ENCODE measurements at regions not wholly inside any gene's neighbourhood (a gene's known extent, or its start where the extent isn't known, plus 50 kb on each side); places are given as distances from the start of the nearest gene placed in this dataset.
"Not testable (repeated sequence)": the region's sequence is repeated elsewhere in the genome, so short reads cannot be mapped to it uniquely, and the experiment has no call there.

DNA sequence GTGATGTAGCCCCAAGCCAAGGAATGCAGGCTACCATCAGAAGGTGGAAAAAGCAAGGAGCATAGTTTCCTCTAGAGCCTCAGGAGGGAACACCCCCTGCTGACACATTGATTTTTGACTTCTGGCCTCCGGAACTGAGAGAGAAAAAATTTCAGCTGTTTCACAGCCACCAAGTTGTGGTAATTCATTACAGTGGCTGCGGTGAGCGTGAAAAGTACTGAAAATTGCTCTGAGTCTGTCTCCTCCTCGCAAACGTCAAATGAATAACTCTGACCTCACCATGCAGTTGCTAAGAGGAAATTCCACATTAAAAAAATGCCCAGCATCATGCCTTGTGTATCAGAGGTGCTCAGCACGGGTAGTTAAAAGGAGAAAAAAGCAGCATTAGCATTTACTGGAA is 277.9 kb upstream of the MSX2 start:
- DNase-seq (ENCODE audit: low read depth): no peak

DNA sequence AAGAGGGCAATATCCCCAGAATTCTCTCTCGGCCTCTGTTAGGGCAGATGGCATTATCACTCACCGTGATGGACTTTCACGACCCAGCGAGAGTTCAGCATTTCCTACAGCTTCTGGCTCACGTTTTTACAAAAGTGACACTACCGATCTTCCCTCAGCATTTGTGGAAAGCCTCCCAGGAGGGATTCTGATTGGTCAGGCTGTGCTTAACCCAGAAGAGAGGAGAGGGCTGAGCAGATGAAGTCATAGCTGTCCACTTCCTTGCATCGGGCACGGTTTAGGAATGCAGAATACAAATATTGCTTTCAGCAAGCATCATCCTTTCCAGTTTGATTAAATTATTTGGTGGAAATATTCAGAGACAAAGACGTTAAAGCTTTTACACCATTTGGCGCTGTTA is 277.4 kb upstream of the MSX2 start:
- no peak for DNase-seq (ENCODE audit: low read depth)

DNA sequence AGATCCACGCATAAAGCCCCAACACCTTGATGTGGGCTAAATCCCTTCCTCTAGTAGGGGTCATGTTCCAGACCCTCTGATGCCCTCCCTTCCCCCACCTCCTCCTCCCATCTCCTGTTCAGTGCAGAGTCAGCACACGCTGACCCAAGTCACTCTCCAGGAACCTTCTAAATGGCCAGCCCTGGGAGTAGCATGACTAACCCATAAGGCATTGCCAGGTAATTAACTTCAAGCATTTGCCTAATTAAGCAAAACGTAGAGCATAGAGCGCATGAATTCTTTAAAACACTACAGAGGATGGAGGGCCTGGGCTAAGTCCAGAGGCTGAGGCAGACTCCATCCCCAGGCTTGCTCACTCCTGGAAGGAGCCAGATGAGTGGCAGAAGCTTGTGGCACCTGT is 276.3 kb upstream of the MSX2 start:
- no peak for DNase-seq (ENCODE audit: low read depth)

DNA sequence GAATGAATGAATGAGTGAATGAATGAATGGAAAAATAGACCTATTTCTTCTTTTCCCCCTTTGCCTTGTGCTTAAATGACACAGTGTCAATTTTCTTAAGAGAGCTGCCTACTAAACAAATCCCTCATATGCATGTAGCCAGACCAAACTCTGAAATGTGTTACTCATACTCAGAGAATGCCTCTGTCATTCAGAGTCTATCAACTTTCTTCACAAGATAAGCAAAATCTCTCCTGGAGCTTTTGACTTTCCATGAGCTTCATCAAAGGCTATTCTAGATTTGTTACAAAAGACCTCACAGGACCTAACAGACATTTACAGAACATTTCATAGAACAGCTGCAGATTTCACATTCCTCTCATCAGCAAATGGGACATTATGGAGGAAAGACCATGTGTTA is 275.7 kb upstream of the MSX2 start:
- no peak for DNase-seq (ENCODE audit: low read depth)

DNA sequence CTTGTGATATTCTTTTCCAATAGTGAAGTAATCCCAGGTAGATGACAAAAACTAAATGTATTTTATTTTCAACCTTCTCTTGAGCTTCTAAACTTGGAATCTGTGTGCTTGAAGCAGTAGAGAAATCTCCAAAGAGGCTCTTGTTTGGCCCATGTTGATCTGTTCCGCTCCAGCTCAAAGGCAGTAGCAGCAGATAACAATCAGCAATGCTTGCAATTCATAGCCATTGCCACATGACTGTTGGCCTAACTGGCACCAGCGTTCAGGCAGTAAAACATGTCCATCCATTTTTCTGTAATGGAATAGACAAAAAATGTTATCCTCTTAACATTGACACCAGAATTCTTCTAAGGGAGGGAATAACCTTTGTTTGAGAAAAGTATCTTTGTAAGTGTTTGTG is 270.7 kb upstream of the MSX2 start:
- no peak for DNase-seq (ENCODE audit: low read depth)

DNA sequence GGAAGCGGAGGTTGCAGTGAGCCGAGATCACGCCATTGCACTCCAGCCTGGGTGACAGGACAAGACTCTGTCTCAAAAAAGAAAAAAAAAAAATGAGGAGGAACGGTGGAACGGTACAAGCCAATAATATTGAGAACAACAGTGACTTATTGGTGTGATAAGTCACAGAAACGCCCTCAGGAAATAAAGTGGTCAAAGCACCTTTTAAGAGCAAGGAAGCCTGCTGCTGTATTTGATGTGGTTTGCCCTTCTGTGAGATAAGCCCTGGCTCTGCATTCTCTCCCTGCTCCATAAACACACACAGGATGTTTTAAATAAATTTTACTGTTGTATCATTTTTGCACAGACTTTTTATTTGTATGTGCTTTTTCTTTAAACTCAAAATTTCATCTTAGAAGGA is 269.9 kb upstream of the MSX2 start:
- no peak for DNase-seq (ENCODE audit: low read depth)

DNA sequence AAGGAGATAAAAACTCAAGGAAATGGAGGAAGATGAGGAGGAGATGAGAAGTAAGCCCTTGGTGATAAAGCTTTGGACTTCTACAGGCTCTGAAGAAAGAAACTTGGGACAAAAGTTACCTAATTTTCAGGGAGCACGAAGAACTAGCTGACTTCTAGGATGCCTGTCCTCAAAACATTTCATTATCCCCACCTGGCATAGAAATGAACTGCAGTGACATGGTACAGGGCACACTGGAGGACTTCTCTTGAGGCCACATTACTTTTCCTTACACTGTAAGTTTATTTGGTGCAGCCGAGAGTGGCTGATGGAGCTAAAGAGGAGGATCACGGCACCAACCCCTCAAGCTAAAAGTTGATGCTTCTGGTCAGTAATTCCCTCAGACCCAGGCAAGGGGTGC is 269.5 kb upstream of the MSX2 start:
- DNase-seq (ENCODE audit: low read depth): no peak

DNA sequence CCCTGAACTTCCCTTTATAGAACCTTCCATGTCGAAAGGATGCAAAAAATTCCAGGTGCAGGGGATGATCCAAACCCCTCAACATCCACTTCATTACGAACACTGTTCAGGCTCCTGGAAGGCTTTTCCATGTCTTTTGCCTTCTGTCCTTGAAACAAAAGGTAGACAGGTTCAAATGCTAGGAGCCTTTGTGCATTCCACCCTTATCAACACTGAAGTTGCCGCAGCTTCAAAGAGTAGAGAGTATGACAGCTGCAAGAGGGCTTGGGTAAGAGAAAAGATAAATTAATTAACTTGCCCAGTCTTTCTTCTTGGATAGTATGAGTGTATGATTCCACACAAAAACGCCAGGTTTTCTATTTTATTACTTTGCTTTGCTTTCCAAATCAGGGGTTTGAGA is 269.1 kb upstream of the MSX2 start:
- DNase-seq (ENCODE audit: low read depth): no peak

DNA sequence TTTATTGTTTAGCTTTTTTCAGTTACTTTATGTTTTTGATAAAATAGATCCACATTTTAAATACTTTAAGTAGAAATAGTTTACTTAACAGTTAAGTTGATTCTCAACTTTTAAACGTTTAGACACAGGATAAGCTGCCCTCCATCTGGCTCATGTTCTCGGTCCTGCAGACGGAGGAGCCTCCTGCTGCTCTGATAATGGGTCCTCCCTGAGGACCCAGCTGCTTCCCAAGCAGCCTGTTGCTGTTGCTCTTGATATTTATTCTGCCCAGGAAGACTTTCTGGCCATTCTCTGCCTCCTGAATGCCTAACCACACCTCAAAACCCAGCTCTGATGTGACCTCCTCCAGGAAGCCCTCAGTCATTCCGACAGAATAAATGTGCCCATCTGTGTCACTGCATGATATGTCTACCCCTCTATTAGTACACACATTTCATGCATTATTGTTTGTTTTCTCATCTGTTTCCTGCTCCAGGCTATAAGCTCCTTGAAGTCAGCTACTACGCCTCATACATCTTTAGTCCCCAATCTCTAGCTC is 267.2 kb upstream of the MSX2 start:
- DNase-seq (ENCODE audit: low read depth): no peak

DNA sequence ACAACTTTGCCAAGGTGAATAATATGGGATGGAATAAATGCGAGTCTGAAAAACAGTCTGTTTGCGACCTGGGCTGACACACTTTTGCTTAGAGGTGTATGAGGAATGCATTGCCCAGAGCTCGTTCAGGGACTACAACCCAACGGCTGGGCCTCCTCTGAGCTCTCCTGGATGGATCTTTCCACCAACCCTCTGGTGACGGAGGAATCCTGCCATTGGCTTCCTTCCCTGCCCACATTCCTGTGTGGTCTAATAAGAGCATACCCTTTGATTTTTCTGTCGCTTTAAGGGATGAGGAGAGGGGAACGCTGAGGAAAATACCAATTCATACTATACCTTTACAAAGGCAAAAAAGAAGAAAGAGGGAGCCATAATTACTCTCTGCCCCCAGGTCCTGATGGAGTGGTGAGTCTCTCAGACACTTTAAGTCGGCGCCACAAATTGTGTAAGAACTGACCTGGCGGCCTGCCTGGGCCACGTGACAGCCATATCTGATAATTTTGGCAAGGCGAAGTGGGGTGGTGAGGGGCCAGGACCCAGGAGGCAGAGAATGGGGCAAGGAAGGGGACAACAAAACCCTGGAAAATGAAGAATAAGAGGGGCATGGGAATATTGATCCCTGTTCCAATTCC is 265.2 kb upstream of the MSX2 start:
- no peak for DNase-seq (ENCODE audit: low read depth)

DNA sequence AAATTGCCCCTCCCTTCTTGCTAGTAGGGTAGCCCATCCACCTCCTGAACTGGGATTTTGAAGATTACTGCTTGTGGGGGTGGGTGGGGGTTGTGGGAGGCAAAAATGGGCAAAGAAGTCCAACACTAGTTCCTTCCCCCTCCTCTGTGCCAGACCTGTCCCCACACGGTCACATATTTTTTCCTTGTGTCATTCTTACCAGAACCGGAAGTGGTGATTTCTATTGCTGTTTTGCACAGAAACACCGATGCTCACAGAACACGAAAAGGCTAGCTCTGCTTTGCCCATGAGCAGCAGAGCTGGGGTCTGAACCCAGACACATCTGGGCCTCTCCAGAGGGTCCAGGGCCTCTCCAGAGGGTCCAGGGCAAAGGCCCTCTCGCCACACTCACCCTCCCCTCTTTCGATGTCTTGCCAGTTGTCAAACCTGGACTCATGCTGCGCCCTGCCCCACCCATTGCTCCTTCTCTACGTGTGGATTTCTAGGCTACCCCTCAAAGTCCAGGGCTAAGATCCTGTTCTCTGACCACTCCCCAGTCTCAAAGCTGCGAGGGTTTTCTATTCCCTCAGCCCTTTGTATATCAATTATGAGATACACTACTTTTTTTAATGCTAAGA is 264.4 kb upstream of the MSX2 start:
- no peak for DNase-seq (ENCODE audit: low read depth)

DNA sequence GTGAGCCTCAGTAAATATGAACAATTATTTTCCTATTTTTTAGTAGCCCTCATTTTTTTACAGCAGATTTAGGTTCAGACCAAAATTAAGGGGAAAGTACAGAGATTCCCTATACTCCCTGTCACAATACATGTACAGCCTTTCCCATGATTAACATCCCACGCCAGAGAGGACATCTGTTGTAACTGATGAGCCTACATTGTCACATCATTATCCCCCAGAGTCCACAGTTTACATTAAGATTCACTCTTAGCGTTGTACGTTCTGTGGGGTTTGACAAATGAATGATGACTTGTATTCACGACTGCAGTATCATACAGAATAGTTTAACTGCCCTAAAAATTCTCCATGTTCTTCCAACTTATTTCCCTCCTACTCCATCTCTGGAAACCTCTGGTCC is 262.3 kb upstream of the MSX2 start:
- DNase-seq (ENCODE audit: low read depth): no peak

DNA sequence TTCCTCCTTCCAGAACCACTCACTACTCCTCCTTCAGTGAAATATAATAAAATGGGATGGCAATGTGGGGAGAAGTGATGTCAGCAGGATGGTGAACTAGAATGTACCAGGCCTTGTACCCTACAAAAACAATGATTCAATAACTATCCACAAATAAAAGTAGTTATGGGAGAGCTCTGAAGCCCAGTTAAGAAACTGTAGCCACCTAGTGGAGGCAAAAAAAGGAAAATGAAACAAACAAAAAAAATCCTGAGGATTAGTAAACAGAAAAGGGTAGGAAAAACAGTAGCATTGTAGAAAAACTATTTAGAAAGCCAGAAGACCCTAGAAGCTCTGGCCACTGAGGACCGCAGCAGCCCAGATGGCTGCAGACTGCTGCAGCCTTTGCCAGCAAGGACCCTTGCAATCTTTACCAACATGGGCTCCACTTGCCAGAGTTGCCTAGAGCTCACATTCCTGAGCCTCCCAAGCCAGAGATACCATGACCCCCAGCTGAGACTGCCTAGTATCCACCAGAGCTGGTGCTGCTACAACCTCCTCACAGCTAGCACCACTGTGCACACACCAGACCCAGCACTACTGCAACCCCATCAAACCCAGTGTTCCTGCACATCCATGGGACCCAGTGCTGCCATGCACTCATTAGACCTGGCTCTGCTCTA is 259.7 kb upstream of the MSX2 start:
- DNase-seq (ENCODE audit: low read depth): no peak

DNA sequence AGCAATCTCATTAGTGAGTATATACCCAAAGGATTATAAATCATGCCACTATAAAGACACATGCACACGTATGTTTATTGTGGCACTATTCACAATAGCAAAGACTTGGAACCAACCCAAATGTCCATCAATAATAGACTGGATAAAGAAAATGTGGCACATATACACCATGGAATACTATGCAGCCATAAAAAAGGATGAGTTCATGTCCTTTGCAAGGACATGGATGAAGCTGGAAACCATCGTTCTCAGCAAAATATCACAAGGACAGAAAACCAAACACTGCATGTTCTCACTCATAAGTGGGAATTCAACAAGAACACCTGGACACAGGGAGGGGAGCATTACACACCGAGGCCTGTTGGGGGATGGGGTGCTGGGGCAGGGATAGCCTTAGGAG is 252.9 kb upstream of the MSX2 start:
- not testable (repeated sequence) for DNase-seq (ENCODE audit: low read depth)

DNA sequence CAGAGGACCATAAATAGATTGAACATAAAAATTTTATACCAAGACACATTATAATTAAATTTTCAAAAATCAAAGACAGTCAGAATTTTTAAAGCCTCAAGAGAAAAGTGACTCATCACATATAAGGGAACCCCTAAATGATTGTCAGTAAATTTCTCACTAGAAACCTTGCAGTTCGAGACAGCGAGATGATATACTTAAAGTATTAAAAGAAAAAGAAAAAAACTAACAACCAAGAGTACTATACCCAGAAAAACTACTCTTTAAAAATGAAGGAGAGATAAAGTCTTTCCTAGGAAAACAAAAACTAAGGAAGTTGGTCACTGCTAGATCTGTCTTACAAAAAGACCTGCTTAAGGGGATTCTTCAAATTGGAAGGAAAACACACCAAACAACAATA is 251.4 kb upstream of the MSX2 start:
- DNase-seq (ENCODE audit: low read depth): no peak

DNA sequence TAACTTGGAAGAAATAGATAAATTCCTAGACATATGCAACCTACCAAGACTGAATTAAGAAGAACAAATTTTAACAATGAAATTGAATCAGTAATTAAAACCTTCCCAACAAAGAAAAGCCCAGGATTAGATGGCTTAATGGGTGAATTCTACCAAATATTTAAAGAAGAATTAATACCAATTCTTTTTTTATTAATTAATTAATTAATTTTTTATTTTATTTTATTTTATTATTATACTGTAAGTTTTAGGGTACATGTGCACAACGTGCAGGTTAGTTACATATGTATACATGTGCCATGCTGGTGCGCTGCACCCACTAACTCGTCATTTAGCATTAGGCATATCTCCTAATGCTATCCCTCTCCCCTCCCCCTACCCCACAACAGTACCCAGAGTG is 248.4 kb upstream of the MSX2 start:
- not testable (repeated sequence) for DNase-seq (ENCODE audit: low read depth)

DNA sequence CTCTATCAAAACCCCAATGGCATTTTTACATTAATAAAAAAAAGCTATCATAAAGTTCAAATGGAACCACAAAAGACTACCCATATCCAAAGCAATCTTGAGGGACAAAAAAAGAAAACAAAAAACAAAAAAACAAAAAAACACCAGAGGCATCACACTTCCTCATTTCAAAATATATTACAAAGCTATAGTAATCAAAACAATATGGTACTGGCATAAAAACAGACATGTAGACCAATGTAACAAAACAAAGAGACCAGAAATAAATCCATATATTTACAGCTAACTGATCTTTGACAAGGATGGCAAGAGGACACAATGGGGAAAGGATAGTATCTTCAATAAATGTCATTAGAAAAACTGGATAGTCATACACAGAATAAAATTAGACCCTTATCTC is 245.1 kb upstream of the MSX2 start:
- no peak for DNase-seq (ENCODE audit: low read depth)

DNA sequence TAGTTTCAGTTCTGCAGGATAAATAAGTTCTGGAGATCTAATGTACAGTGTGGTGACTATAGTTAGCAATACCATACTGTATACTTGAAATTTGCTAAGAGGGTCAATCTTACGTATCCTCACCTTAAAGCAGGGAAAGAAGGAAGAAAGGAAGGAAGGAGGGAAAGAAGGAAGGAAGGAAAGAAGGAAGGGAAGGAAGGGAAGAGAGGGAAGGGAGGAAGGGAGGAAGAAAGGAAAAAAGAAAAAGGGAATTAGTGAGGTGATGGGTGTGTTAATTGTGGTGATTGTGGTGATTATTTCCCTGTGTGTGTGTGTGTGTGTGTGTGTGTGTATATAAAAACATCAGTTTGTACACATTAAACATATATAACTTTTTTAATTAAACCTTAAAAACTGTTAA is 242.6 kb upstream of the MSX2 start:
- no peak for DNase-seq (ENCODE audit: low read depth)

DNA sequence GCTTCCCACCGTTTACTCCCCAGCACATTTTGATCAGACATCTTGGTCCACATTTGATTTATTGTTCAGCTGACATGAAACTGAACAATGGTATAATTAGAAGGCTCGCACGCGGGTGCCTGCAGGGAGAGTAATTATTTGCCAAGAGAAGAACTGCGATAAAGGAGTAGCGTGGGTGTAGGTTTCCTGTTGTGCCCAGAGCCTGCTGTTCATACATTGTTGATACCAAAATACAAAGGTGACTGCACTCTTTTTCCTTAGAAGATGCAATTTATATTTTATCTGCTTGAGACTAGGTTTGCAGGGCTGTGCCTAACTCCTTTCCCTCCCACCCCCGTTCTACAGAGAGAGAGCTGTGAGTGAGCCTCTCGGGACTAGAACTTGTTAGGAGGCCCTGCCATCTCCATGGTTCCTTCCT is 241.8 kb upstream of the MSX2 start:
- no peak for DNase-seq (ENCODE audit: low read depth)

DNA sequence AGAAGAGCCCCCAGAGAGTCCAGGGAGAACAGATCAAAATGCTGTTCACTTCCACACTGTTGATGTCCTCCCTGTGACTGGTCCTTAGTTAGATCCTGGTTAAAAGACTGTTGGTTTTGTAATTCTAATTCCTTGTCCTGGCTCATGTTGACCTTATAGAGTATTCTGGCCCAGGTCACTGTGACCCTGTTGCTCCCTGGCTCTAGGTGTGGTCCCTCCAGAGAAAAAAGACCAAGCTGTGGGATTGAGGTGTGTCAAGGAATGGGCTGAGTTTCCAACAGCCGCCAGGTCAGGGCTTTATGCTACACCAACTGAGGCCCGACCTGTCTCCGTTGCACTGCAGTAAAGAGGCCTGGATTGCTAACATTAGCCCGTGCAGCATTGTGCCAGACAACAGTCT is 241.0 kb upstream of the MSX2 start:
- no peak for DNase-seq (ENCODE audit: low read depth)

DNA sequence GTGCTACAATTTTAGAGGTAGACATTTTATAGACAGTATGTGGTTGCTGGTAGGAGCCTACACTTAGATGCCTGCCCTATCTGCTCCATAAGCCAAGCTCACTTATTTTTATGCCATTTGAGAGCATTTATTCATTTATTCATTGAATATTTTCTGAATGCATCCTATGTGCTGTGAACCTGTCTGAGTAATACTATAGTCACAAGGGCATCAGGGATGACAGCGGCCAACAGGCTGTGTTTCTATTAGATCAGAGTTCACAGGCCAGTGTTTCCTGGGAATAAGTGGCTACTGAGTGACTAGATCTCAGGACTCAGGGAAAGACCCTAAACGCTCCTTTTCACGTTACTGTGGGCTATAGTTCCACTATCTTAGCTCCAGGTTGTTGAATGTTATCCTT is 235.2 kb upstream of the MSX2 start:
- DNase-seq (ENCODE audit: low read depth): no peak

DNA sequence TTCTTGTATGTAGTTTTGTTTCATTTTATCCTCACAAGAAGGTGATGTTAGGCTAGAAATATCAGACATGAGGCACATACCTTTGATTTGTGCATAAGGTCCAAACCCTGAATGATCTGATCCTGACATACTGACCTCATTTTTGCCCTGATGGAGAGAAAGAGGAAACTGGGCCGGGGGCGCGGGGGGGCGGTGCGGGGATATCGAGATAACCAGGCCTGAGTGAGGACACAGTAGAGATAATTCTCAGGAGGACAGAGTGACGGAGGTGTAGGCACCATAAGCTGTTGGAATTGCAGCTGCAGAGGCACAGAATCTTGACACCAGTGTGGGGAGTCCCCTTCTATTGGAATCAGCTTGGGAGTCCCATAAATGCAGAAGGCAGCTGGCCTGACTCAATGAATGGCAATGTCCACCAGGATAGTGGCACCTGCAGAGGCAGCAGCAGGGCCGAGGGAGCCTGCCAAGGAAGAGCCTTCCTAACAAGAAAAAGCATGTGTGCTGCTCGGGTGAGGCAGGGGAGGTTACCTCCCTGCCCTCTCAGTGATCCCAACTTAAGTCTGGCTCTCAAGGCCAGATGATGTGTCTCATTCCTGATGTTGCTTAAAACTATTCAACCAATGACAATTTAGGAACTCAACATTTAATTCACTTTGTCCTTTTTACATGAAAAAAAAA is 234.3 kb upstream of the MSX2 start:
- DNase-seq (ENCODE audit: low read depth): no peak

DNA sequence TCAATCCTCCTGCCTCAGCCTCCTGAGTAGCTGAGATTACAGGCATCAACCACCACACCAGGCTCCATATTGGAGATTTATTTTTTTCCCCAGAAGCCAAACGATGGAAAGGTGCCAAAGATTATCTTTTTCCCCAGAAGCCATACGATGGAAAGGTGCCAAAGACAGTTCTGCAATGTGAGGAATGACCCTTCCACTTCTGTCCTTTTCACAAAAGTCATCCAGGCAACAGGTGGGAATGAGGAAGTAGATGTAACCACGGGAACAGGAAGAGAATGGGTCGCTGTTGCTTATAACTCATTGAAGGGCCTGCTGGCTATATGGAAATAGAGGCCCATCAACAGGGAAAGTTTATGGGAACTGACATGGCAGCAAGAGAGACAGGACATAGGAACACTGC is 233.7 kb upstream of the MSX2 start:
- DNase-seq (ENCODE audit: low read depth): no peak

Measured in activated T-helper 1 cell treated with Interleukin-2 at 50 U/mL for 16 hours (primary cell).